SK-N-SH (cell line): ENCODE measurements at regions not wholly inside any gene's neighbourhood (a gene's known extent, or its start where the extent isn't known, plus 50 kb on each side); places are given as distances from the start of the nearest gene placed in this dataset.

Experiments
- EP300 ChIP-seq, 2 experiments: IDR thresholded peaks; 2 replicates each; pipeline versions ENCODE4 v1.4.0 to v1.6.1; 2012; ENCODE audit warnings: borderline replicate concordance in 1 of 2, low read depth in 1 of 2, low read length in 1 of 2
- NFIC ChIP-seq: IDR thresholded peaks from 2 replicates; pipeline ENCODE4 v1.4.0; 2012; ENCODE audit warnings: borderline replicate concordance
- RCOR1 ChIP-seq: fragments of 150-350 bp; IDR thresholded peaks from 2 replicates; pipeline ENCODE4 v1.6.1; 2017; ENCODE audit warnings: antibody characterized with exemption, low read length

GRCh38 chr16:7057458-7057857 is 275.2 kb upstream of the RBFOX1 start:
- TF ChIP-seq EP300 (IDR thresholded peaks at IDR 0.05; ENCODE audit: borderline replicate concordance in 1 of 2, low read depth in 1 of 2, low read length in 1 of 2): no peak
- TF ChIP-seq NFIC: no peak
- no peak for TF ChIP-seq RCOR1
